ENCODE measurements at regions not wholly inside any gene's neighbourhood (a gene's known extent, or its start where the extent isn't known, plus 50 kb on each side); places are given as distances from the start of the nearest gene placed in this dataset.

- no peak for ATAC-seq (replicated peaks in 1 of 2)
These were observed 54.8 kb upstream of the FDX1 start for GRCh38 chr11:110374921-110375320.

DNA sequence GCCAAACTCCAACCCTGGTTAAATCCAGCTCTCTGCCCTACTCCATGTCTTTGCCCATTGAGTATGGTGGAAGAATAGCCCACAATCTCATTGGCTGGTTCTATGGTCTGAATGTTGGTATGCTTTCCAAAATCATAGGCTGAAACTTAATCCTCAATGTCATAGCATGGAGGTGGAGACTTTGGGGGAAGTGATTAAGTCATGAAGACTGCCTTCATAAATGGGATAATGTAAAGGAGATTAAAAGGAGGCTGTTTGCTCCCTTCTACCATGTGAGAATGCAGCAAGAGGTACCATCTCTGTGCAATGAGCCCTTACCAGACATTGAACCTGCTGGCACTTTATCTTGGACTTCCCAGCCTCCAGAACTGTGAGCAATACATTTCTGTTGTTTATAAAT is 54.4 kb upstream of the FDX1 start:
- Mint-ChIP-seq H3K4me3 (no peak overlapping the region), H3K27ac (no peak overlapping the region), H3K36me3 (ENCODE audit: insufficient read depth in 2 of 2) (no peaks in the 10 kb centered on the region), H3K4me1 (ENCODE audit: low read depth) (peaks cover 47% of the 10 kb centered on the region), H3K9me3 (no peaks in the 10 kb centered on the region), H3K27me3 (ENCODE audit: low read depth) (peaks cover 29% of the 10 kb centered on the region)
- ATAC-seq (replicated peaks in 1 of 2) (no peak), DNase-seq (no peak)

More at GRCh38 chr11:110374921-110375320, 54.8 kb upstream of the FDX1 start:
- Mint-ChIP-seq H3K4me3 (no peak overlapping the region), H3K9me3 (no peaks in the 10 kb centered on the region), H3K27me3 (ENCODE audit: low read depth) (peaks cover 29% of the 10 kb centered on the region), H3K4me1 (ENCODE audit: low read depth) (peaks cover 47% of the 10 kb centered on the region), H3K27ac (no peak overlapping the region), H3K36me3 (ENCODE audit: insufficient read depth in 2 of 2) (no peaks in the 10 kb centered on the region)
- no peak for DNase-seq

DNA sequence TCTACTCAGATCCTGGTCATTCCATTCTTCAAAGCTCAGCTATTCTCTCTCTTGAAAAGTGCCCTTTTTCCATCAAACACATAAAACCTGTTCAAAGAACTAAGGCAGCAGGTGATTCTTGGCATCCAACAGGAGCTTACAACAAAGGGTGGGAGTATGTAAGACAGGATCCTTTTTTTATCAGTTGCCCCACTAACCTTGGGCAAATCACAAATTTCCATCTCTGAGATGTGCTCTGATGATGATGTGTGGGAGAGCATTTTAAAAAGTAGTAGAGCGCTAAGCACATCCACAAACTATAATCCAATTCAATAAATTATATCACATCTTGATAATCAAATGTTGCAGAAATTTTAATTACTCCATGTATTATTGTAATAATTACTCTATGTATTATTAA is 53.7 kb upstream of the FDX1 start:
- peaks cover 29% of the 10 kb centered on the region for H3K27me3 Mint-ChIP-seq (ENCODE audit: low read depth)
- ATAC-seq (replicated peaks in 1 of 2), result no peak
- no peak overlapping the region for H3K4me3 Mint-ChIP-seq
- H3K9me3 Mint-ChIP-seq, result no peaks in the 10 kb centered on the region
- peaks cover 47% of the 10 kb centered on the region for H3K4me1 Mint-ChIP-seq (ENCODE audit: low read depth)
- no peak overlapping the region for H3K27ac Mint-ChIP-seq
- no peak for DNase-seq
- H3K36me3 Mint-ChIP-seq (ENCODE audit: insufficient read depth in 2 of 2), result no peaks in the 10 kb centered on the region

DNA sequence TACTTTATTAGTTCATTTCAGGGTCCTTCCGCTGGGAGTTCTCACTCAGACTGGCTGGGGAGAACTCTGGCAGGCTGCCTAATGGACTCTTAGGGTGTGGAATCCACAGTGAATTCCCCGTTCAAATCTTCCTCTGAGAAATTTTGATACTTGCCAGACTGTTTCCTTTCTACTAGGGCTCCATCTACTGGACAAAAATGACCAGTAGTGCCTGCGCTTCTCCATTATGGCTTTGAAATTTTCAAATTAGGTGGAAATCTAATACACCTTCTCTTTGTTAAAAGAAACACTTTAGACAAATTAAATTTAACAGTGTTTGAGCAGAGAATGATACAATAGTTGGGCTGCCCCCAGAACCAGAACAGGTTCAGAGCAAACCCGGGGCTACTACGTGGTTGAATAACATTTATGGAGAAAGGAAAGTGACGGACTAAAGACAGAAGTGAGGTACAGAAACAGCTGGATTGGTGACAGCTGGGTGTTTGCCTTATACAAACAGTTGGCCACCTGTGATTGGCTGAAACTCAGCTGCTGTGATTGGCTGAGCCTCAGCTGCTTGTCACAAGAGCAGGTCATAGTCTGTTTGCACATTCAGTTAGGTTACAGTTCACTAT is 52.9 kb upstream of the FDX1 start:
- ATAC-seq (replicated peaks in 1 of 2) (no peak), DNase-seq (peak; percentile 23 to 27)
- H3K4me1 Mint-ChIP-seq (ENCODE audit: low read depth), result peaks cover 39% of the 10 kb centered on the region
- no peaks in the 10 kb centered on the region for H3K36me3 Mint-ChIP-seq (ENCODE audit: insufficient read depth in 2 of 2)
- no peaks in the 10 kb centered on the region for H3K9me3 Mint-ChIP-seq
- H3K4me3 Mint-ChIP-seq, result peak overlapping the region in 1 of 2 donors; percentile 28
- peaks cover 22% of the 10 kb centered on the region for H3K27me3 Mint-ChIP-seq (ENCODE audit: low read depth)
- no peak overlapping the region for H3K27ac Mint-ChIP-seq

GRCh38 chr11:110377434-110377833 is 52.3 kb upstream of the FDX1 start:
- no peaks in the 10 kb centered on the region for H3K36me3 Mint-ChIP-seq (ENCODE audit: insufficient read depth in 2 of 2)
- ATAC-seq (replicated peaks in 1 of 2) (no peak), DNase-seq (no peak)
- H3K27me3 Mint-ChIP-seq (ENCODE audit: low read depth), result peaks cover 22% of the 10 kb centered on the region
- peaks cover 36% of the 10 kb centered on the region for H3K4me1 Mint-ChIP-seq (ENCODE audit: low read depth)
- no peak overlapping the region for H3K4me3 Mint-ChIP-seq
- no peaks in the 10 kb centered on the region for H3K9me3 Mint-ChIP-seq
- no peak overlapping the region for H3K27ac Mint-ChIP-seq

DNA sequence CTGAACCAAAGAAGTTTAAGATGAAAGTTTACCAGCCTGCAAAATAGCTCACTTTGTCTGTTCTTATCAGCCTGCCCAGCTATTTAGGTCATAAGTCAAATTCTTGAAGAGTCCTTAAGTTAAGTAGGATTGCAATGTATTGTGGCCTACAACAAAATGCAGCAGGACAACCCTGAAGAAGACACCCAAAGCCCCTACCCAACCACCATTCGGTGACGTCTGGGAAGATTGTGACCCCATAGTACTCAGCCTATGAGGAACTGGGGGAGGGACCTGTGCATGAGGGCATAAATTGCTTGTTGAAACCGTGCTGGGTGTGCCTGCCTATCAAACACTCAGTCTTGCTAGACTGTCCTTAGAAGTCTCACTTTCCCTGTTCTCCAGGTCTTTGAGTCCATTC is 50.5 kb upstream of the FDX1 start:
- DNase-seq, result no peak
- peaks cover 0 to 2% of the 10 kb centered on the region in 2 donors for H3K9me3 Mint-ChIP-seq
- peaks cover 19% of the 10 kb centered on the region for H3K4me1 Mint-ChIP-seq (ENCODE audit: low read depth)
- H3K27ac Mint-ChIP-seq, result no peak overlapping the region
- H3K4me3 Mint-ChIP-seq, result no peak overlapping the region
- no peaks in the 10 kb centered on the region for H3K36me3 Mint-ChIP-seq (ENCODE audit: insufficient read depth in 2 of 2)
- H3K27me3 Mint-ChIP-seq (ENCODE audit: low read depth), result peaks cover 22% of the 10 kb centered on the region
- no peak for ATAC-seq (replicated peaks in 1 of 2)

- ATAC-seq (replicated peaks in 1 of 2), result no peak
- H3K27ac Mint-ChIP-seq, result no peak overlapping the region
- no peaks in the 10 kb centered on the region for H3K36me3 Mint-ChIP-seq (ENCODE audit: insufficient read depth in 2 of 2)
- H3K27me3 Mint-ChIP-seq (ENCODE audit: low read depth), result peaks cover 18% of the 10 kb centered on the region
- DNase-seq, result no peak
- H3K4me1 Mint-ChIP-seq (ENCODE audit: low read depth), result peaks cover 12% of the 10 kb centered on the region
- H3K9me3 Mint-ChIP-seq, result peaks cover 0 to 2% of the 10 kb centered on the region in 2 donors
- no peak overlapping the region for H3K4me3 Mint-ChIP-seq
These were observed 49.8 kb upstream of the FDX1 start for GRCh38 chr11:110379936-110380335.

All from activated T-cell treated with anti-CD3 and anti-CD28 coated beads, Interleukin-2, amount 50 U/mL, for 72 hours (primary cell).